GM23338 (cell line): ENCODE measurements at regions not wholly inside any gene's neighbourhood (a gene's known extent, or its start where the extent isn't known, plus 50 kb on each side); places are given as distances from the start of the nearest gene placed in this dataset.

Source experiments
- EZH2 ChIP-seq: fragments of 200-600 bp; sonication (generic); IDR thresholded peaks from one replicate; pipeline ENCODE4 v1.8.0; 2017; ENCODE audit warnings: antibody characterized with exemption, mild to moderate bottlenecking, low read depth; ENCODE audit not compliant: unreplicated experiment
- POLR2AphosphoS5 ChIP-seq: IDR thresholded peaks from 2 replicates; pipeline ENCODE4 v1.6.1; 2016; ENCODE audit warnings: antibody characterized with exemption, low read depth
- REST ChIP-seq: IDR thresholded peaks from one replicate; pipeline ENCODE4 v1.6.1; 2018; ENCODE audit warnings: antibody characterized with exemption; ENCODE audit not compliant: unreplicated experiment
- TF ChIP-seq, protein P1 (sequence below), 2 experiments: fragments of 200-600 bp in 1 of 2; sonication (generic) in 1 of 2; conservative IDR thresholded peaks; 2 replicates each; pipeline versions ENCODE4 v1.5.1 to v1.6.1; 2016 to 2017; ENCODE audit warnings: antibody characterized with exemption in 2 of 2, low read depth in 2 of 2, mild to moderate bottlenecking in 2 of 2, moderate library complexity in 1 of 2

DNA sequence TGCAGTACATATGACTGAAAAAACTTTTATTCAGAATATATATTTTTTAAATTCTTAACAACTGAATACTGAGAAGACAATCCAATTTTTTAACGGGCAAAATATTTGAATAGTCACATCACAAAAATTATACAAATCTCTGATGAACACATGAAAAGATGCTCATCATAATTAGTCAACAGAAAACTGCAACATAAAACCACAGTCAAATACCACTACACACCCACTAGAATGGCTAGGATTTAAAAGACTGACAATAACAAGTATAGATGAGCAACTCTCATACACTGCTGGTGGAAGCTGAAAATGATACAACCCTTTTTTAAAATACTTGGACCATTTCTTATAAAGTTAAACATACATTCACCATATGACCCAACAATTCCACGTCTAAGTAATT is 87.7 kb upstream of the TNFSF4 start:
- TF ChIP-seq REST (no peak), EZH2 (no peak), POLR2AphosphoS5 (no peak)
- TF ChIP-seq, protein P1, sequence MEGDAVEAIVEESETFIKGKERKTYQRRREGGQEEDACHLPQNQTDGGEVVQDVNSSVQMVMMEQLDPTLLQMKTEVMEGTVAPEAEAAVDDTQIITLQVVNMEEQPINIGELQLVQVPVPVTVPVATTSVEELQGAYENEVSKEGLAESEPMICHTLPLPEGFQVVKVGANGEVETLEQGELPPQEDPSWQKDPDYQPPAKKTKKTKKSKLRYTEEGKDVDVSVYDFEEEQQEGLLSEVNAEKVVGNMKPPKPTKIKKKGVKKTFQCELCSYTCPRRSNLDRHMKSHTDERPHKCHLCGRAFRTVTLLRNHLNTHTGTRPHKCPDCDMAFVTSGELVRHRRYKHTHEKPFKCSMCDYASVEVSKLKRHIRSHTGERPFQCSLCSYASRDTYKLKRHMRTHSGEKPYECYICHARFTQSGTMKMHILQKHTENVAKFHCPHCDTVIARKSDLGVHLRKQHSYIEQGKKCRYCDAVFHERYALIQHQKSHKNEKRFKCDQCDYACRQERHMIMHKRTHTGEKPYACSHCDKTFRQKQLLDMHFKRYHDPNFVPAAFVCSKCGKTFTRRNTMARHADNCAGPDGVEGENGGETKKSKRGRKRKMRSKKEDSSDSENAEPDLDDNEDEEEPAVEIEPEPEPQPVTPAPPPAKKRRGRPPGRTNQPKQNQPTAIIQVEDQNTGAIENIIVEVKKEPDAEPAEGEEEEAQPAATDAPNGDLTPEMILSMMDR (conservative IDR thresholded peaks at IDR 0.05; ENCODE audit: low read depth in 2 of 2) = no peak
